GM13976 (cell line): ENCODE measurements at regions not wholly inside any gene's neighbourhood (a gene's known extent, or its start where the extent isn't known, plus 50 kb on each side); places are given as distances from the start of the nearest gene placed in this dataset.

Experiments
- DNase-seq: peaks from one replicate; pipeline ENCODE4 v3.0.0; 2012; ENCODE audit warnings: low spot score
- CTCF ChIP-seq: IDR thresholded peaks from 2 replicates; pipeline ENCODE4 v1.5.1; 2012; ENCODE audit warnings: borderline replicate concordance, mild to moderate bottlenecking; ENCODE audit not compliant: insufficient read depth; ENCODE audit errors: extremely low read depth, missing control alignments, control extremely low read depth
- in situ Hi-C: fragments of 300-500 bp; cut with MboI; formaldehyde crosslinking; loops from one replicate; pipeline ENCODE4 v1.12.0; 2022; ENCODE audit warnings: low sequenced_read_pairs, mixed read lengths, inconsistent platforms; ENCODE audit not compliant: unreplicated experiment

DNA sequence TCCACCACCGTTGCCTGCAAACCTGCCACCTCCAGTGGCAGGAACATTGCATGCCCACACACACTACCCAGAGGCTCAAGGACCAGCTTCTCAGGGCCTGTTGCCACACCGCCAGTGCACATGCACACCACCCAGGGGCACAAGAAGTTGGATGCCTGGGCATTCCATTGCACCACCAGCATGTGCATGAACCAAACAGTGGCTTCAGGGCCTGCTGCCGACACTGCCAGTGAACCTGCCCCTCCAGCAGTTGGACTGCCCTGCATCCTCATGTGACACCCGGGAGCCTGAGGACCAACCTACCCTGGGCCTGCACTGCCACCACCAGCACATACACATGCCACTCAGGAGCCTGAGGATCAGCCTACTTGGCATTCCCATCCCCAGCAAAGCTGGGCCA lies 303.7 kb downstream of the KCNJ2 start:
- in situ Hi-C loops: no loop called here
- DNase-seq: no peak
- no peak for TF ChIP-seq CTCF

GRCh38 chr17:70476368-70476767 lies 307.0 kb downstream of the KCNJ2 start:
- TF ChIP-seq CTCF: no peak
- DNase-seq: no peak
- in situ Hi-C loops: no loop called here

DNA sequence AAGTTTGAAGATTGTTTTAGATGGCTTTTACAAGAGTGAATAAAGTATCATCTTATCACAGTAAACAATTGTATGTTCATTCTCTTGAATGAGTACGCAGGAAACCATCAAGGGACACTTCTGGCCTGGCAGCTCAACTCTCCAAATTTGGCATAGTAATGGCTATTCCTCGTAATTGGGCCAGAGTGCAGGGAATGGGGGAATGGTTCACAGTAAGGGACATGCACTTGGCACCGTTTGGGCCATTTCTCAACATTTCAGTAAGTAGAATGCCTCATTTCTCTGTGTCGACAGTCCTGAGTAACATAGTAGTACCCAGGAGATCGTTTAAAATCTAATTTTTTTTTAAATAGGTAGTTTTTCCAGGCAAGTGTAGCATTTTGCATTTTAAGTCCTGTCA lies 309.6 kb downstream of the KCNJ2 start:
- TF ChIP-seq CTCF: no peak
- in situ Hi-C loops: no loop called here
- no peak for DNase-seq

DNA sequence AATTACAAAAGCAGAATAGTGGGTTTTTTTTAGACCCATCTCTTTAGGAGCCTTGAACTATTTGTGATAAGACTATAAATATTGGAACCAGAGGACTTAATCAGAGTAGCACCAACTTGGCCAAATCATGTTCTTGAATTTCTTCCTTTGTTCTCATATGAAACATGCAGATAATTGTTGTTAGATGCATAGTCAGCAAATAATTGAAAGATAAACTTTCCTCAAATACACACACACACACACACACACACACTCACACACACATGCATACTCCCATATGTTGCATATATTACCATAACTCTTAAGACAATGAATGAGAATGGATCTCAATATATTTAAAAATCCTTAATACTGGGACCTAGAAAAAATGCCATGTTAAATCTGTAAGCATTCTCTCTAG lies 310.4 kb downstream of the KCNJ2 start:
- in situ Hi-C loops: no loop called here
- TF ChIP-seq CTCF: no peak
- no peak for DNase-seq

DNA sequence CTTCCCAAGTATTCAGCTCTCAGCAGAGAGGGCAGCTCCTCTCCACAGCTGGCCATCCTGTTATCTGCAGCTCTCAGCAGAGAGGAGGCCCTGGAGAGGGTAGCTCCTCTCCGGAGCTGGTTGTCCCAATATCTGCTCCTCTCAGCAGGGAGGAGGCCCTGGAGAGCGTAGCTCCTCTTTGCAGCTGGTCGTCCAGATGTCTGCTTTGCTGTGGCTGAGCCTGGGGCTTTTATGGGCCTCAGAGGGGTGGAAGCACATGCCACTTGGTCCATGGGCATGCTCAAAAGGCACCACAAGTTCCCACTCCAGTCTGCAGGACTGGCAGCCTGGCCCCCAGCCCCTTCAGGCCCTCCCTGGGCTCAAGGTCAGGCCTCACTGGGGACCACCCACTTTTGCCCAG lies 314.3 kb downstream of the KCNJ2 start:
- in situ Hi-C loops: no loop called here
- no peak for TF ChIP-seq CTCF
- no peak for DNase-seq

DNA sequence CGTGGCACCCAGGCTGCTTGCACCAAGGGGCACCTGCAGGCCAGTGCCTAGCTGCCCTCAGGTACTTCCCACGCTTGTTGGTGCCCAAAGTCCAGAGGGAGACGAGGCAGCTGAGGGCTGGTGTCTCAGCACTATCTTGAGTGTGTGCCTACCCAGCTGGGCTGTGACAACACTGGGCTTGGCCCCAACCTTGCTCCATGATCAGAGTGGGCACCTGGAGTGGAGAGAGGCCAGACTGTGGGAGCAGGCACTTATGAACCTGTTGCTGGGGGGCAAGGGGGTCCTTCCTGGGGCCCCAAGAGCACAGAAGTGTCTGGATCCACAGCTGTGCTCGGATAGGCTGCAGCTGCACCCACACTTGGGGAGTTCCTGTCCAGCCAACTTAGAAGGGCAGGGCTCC lies 314.7 kb downstream of the KCNJ2 start:
- no peak for DNase-seq
- no peak for TF ChIP-seq CTCF
- in situ Hi-C loops: no loop called here

- TF ChIP-seq CTCF: no peak
- in situ Hi-C loops: no loop called here
- DNase-seq: no peak
Measured at GRCh38 chr17:70484496-70484895, 315.2 kb downstream of the KCNJ2 start.
